Hindlimb muscle (tissue), 1 donor: ENCODE measurements at regions not wholly inside any gene's neighbourhood (a gene's known extent, or its start where the extent isn't known, plus 50 kb on each side); places are given as distances from the start of the nearest gene placed in this dataset.

Experiments
- DNase-seq: peaks from one replicate; pipeline ENCODE4 v3.0.0-alpha.2; 2013

DNA sequence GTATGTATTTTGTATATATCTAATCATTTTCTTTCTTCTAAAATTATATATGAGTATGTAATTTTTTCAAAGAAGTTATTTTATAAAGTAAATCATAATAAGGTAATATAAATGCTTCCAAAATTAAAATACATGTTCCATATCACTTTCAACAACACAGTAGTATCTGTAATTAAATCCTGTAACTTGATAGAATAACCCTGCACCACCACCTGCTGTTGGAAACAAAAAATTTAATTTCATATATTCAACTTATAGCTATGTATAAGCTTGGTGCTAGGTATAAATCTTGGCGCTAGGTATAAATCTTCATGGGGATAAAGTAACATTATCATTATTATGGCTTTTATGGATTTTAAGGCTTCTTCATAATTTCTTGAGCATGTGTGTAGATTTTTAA, 149.7 kb upstream of the DCN start:
- no peak for DNase-seq

DNA sequence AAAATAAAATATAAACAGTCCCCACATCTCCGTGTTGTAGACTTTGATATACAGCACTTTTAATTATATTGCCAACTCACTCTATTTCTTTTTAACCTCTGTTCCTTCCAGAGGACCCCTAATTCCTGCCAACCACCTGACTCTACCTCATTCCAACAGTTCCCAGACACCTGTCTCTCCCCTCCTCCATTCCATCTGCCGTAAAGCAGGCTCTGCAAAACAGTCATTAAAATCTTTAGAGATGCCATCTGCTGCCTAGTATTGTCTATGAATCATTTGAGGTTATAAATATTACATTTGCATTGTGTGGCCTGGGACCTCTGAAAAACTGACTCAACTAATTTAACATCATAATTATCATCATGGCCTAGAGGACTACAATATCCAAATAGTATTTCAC, 148.8 kb upstream of the DCN start:
- DNase-seq = no peak

DNA sequence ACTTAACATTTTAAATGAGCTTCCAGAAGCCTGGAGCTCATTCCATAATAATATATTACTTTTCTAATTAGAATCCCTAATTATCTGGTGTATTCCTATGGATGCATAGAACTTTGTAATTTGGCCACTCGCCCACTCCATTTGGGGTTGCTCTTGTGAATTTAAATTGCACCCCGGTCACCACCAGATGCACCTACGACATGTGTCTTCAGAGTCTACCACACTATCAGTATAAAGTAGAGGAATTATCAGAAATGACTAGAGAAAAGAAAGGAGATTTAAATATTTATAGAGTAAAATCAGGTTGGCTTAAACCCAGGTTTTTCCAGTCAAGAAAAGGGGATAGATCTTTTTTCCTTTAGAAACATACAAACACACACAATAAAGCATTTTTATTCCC, 145.8 kb upstream of the DCN start:
- no peak for DNase-seq

DNA sequence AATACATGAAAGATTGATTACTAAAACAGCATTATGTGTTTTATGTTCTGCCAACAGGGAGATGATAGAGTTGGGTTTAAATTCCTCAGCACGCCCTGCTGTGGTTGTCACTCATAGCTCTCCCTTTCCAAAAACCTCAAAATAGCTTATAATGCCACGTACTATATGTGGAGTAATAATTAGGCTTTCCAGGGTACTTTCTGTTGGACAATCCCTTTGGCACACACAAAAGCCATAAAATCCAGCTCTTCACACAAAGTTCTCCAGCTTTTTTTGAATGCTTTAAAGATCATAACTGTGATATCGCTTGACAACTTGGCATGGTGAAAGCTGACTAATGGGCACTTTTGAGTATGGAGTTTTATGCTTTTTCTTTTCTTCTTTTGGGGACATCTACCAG, 145.3 kb upstream of the DCN start:
- DNase-seq = peak; percentile 74

DNA sequence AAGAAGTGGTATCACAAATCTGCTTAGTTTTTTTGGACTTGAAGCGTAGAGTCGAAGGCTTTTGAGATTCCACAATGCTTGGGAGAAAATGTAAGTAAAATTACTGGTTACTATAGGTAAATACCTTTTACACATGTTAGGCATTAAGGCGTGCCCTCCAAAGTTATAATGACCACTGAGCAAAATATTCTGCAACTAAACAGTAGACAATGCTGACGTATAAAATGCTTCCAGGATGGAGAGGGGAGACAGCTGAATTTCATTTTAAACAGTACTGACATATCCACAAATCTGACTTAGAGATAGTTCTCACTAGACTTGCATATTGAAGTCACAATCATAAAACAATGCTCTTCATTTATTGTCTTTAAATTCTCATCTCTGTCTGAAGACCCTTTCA, 144.5 kb upstream of the DCN start:
- peak; percentile 71 for DNase-seq

DNA sequence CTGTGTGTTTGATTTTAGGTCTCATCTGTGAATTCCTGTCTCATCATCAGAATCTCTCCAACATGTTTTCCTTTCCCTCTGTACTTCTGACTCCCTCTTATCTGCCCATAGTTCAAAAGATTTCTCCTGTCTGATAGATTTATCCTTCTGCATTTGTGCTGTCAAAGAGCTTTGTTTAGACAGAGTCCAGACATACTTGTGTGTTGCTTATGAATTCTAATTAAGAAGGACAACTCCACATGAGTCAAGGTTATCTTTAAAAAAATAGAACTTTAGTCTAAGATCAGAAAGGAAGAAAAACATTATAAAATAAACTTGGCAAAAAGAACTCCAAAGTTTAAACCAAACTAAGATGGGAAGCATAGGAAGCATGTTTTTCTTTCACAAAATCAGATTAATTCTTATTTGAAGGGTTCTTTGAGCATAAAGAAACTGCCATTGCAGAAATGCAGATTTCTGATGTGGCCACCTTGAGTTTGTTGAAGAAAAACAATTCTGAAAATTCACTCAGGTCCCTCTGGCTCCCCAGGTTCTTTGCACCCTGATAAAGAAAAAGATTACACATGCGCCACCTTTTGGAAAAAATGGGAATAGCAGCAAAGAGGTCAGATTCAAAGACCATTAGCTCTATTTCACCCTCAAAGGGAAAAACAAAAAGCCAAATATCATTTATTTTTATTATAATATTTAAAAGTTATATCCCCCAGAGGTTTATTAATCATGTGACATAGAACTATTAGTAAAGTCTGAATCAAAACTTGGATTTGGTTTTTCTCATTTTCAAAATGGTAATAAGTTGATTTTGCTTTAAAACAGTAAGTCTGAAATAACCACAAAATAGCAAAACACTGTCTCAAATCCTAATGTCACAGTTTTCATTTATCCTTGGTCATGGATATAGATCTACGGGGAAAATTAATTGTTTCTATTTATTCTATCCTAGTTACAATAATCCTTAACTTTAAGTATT, 143.7 kb upstream of the DCN start:
- peak; percentile 89 for DNase-seq

DNA sequence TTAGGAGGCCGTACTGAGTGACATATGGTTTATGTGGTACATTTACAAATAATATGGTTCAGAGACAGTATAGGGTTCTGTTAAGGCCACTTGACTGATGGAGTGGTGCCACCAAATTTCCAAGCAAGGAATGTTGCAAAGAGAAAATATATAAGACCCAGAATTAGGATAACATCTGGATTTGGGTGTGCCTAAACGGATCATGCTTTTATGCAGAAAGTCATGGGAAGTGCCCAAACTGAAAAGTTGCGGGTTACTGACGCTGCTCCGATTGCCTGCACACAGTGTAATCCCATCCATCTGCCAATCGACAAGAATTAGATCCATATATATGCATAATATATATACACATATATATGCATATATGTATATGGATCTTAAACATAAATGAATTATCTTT, 138.4 kb upstream of the DCN start:
- DNase-seq = no peak

DNA sequence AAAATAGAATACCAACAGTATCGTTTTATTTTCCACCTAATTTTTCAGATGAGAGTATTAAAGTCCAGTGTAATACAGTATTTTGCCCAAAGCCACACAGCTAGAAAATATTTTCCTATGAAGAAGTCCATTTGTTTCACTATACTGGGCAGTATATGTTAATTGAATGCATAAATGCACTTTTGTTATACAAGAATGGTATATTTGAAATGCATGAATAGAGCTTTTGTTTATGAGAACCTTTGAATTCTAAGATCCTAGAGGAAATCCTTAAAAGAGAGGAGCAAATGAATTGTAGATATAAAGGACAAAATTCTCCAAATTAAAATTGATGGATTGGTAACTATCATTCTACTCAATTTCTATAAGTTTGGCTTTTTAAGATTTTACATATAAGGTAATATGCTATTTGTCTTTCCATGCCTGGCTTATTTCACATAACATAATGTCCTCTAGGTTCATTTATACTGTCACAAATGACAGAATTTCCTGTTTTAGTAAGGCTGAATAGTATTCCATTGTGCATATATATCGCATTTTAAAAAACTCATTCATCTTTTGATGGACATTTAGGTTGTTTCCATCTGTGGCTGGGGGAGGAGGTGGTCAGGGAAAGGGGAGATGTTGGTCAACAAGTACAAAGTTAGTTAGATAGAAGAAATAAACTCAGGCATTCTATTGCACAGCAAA, 136.6 kb upstream of the DCN start:
- DNase-seq = no peak

DNA sequence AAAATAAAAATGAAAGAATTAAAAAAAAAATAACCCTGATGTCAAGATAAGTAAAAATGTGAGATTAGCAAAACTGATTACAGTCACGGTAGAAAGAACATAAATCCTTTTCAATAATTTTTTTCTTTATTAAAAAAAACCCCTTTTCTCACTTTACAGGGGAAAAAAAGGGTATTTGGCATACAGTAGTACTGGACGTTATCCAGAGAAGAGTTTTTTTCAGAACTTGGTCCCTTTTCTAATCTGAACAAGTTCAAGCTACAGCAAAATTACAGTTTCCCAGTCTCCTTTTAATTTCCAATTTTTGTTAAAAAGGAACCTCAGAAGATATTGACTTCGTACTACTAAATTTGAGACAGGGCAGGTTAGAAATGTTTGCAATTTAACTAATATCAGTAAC, 134.7 kb upstream of the DCN start:
- no peak for DNase-seq

DNA sequence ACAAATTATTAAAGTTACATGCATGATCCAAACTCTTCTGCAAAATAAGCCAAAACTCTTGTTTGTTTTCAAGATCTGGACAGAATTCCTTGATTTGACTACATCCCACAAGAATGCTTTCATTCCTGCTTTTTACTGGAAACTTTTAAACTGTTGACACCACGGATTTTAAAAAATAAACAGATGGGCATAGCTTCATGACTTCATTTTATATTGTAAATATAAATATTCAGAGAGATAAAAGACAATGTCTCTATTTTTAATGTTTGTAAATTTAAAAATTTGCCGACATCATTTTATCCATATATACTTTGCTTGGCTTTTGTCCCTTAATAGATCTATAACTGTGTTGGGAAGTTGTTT, 134.3 kb upstream of the DCN start:
- no peak for DNase-seq

DNA sequence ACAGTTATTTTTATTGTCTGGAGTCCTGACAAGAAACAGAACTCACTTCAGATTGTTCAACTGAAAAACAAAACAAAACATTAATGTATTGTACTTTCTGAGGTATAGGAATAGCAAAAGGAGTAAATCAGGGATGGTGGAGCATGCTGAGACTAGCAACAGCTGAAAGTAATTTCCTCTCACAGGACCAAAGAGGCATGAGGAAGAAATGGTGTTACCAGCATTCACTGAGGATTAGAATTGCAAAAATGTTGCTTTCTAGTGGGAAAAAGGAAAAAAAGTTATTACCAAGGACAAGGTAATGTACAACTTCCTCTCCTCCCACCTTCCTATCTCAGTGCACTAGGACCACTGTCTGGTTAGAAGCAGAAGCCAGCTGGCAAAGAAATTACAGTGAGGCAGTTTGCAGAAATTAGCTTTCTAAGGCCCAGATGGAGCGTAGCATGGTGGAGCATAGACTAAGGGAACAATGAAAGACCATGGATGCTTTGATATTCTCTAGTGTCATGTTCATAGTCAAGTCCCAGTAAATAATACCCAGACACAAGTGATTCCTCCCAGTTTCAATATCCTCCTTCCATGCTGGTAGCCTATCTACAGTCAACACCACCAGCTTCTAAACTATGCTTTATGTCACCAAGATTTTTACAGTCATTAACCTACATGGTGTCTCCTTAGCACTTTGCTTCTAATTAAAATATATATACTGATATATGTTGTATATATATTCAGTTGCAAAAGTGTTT, 133.7 kb upstream of the DCN start:
- no peak for DNase-seq

DNA sequence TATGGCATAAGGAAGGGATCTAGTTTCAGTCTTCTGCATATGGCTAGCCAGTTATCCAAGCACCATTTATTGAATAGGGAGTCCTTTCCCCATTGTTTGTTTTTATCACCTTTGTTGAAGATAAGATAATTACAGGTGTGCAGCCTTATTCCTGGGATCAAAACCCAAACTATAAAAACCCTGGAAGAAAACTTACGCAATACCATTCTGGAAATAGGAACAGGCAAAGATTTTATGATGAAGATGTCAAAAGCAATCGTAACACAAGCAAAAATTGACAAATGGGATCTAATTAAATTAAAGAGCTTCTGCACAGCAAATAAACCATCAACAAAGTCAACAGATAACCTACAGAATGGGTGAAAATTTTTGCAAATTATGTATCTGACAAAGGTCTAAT, 128.5 kb upstream of the DCN start:
- DNase-seq = no peak

DNA sequence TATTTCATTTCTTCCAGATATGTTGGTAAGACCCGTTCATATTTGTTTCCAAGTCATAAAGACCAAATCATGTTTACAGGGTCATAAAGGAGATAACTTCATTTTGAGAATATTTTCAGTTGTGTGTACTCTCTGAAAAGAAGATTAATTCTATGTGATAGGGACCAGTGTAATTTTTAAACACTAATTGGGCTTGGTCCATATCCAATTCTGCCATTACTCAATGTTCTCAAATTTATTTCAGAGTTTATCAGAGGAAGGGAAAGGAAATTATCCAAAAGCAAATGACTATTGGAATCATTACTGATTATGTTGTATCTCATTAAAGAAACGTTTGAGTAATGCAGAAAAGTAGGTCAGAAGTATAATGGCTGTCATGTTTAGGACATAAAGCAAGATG, 126.8 kb upstream of the DCN start:
- DNase-seq = no peak

DNA sequence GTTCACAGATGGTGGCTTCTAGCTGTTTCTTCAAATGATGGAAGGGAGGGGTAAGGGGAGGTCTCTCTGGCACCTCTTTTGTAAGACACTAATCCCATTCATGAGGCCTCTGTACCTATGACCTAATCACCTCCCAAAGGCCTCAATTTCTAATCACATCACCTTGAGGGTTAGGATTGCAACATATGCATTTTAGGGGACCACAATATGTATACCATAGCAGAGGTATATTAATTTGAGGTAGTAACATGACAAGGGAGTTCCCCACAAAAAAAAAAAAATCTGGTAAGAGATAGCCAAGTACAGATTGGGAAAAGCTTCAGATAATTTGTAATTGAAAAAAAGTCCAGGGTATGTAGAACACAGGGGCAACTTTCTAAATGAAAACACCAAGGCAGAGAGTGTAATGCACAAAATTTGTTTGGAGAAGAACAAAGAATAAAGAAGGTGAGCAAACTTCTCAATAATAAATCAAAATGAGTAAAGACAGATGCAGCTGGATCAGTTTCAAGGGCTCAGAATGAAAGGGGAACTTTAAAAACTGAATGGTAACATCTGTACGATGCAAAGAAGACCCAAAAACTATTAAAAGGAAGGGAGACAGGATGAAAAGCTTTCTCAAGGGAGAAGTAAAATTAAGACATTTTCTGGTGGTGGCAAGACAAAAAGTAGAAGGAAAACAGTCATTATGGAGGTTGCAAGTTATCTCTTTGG, 125.5 kb upstream of the DCN start:
- DNase-seq = no peak

DNA sequence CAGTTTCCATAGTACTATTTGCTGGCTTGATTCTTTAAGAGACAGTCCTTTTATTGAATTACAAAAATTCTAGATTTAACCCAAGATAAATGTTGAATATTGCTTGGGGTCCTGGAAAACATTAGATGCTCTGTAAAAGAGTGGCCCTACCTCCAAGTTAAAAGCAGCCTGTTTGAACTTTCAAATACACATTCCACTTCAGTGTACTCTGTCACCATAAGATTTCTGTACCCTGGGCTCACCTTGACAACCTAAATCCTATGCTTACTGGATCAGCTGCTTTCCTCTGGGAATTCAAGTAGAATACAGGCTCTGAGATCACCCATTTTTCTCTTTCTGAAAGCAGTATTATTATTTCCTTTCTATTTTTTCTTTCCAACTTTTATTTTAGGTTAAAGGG, 107.7 kb upstream of the DCN start:
- no peak for DNase-seq

DNA sequence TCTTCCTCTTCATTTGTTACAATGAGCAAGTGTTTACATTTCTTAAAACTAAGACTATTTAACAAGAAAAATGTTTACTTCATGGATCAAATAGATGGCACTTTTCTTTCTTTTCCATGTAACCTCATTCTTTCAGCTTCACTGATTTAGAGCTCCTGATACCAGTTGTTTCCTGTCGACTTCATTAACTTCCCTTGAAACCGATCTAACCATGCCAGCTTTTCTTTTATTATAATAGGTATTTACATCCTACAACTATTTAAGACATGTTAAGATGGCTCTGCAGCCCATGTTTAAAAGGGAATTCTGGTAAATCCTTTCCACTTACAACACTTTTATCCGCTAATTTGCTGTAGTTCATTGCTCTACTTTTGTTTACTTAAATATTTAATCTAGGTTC, 107.3 kb upstream of the DCN start:
- no peak for DNase-seq

DNA sequence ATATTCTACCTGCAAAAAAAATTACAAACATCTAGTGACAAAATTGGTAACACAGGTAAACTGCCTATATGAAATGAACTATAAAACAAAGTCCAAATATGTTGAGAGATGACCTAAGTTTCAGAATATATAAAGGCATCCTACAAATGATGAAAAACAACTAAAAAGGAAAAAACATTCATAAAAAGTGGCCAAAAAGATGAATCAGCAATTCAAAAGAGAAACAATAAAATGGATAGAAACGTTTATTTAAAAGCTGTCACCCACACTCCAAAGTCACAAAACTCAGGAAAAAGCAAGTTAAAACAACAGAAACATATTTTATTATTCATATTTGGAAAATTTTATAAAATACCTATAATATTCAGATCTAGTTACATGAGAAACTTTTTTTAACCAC, 106.5 kb upstream of the DCN start:
- DNase-seq = no peak

DNA sequence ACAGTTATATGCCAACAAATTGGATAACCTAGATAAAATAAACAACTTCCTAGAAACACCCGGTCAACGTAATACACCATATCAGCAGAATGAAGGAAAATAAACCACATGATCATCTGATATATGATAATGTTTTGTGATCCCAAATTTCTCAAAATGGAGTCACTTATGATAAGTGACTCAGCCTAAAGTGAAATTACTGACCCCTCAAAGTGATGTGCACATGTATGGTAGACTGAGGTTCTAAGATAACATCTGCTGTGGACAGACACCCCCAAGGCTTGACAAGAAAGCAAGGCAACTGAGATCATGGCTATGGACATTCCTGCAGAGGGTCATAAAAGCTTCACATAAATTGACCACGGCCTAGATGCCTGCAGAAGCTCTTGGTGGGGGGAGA, 105.1 kb upstream of the DCN start:
- no peak for DNase-seq

DNA sequence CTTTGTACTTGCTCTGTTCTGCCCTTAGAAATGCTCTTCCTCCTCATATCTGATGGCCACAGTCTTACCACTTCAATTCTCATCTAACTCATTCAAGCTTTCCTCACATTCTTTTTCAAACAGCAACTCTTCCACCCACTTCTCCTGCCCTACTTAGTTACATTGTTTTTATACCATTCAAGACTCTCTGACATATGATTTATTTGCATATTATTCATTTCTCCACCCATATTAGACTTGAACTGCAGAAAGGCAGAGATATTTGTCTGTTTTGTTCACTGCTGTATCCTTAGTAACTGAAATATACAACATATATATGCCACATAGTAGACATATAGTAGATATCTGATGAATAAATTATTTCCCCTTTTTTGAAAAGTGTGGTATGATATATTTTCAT, 95.5 kb upstream of the DCN start:
- no peak for DNase-seq

DNA sequence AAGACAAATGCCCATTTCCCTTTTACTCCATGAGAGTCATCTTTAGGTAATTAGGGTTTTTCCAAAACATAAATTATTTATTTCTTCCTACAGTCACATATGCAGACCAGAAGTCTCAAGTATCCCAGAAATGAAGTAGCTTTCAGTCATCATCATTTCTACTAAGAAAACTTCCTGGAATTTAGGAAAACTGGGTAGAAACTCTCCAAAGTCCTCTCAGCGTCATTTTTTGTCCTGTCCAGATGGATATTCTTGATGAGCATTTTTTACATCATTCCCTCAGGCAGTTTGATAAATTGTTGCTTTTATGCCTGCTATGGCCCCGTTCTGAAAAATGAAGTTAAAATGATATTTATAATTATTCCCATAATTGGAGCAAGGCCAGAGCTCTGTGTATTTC, 93.9 kb upstream of the DCN start:
- no peak for DNase-seq

DNA sequence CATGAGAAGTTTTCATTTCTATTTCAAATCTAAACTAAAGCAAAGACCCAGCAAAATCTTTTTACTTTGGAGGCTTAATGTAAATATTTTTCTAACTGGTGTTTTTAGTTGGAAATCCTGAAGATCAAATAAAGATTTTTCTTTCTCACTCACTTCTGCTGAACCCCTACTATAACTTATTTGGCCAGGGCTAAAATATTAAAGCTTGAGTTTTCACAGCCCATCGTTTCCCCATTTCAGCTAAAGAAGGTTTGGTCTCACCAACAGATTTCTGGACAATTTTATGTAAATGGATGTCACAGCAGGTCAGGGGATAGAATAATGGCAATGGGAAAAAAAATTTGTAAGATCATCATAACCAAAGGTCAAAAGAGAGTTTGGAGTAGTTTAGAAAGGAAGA, 92.7 kb upstream of the DCN start:
- no peak for DNase-seq

DNA sequence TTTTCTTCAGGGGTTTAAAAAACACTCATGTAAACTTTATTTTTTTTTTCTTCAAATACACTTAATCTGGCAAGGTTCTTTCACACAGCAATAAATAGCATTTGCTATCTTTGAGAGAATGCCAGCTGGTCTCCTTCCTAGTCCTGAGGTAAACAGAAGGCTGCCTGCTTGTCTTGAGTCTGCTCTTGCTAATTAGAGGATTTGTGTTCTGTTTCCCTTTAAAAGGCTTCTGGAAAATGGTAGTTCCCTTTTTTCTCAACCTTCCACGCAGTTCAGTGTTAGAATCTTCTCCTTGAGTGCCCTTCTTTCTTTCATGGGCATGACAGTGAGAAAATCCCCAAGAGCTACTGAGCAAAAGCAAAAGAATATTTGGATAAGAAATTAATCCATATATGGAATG, 92.3 kb upstream of the DCN start:
- peak; percentile 71 for DNase-seq

DNA sequence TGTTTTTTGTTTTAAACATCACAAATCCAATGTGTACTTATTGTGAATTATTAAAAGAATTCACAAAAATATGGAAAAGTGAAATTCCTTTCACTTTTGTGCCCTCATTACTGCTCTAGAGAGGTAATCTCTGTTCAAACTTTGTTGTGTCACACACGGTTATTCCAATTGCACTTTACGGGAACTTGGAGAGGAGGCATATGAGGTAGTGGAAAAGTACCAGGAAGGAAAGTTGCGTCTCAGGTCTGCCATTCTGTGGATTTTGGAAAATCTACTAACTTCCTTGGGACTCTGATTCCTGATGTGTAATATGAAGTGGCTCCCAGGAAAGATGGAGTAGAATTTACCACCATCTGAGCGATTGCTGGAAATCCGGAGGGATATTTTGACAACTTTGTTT, 90.9 kb upstream of the DCN start:
- DNase-seq = peak; percentile 68
